CD4-positive, CD25-positive, alpha-beta regulatory T cell (primary cell): ENCODE measurements at regions not wholly inside any gene's neighbourhood (a gene's known extent, or its start where the extent isn't known, plus 50 kb on each side); places are given as distances from the start of the nearest gene placed in this dataset.

Experiments
- ATAC-seq, 2 donors: fragments of 150-1000 bp; cut with Tn5 transposase; one replicate each; pipeline ENCODE4 v1.10.0; 2021; ENCODE audit warnings: low read depth in 2 of 2, moderate number of reproducible peaks in 2 of 2, moderate library complexity in 1 of 2
- DNase-seq, 3 donors: peaks; one replicate each; pipeline versions ENCODE4 v3.0.0 to v3.0.0-alpha.2; 2012 to 2022; ENCODE audit warnings: mixed read lengths in 1 of 3
- H3K27ac ChIP-seq: one replicate; pipeline ENCODE4 v1.7.0; 2013; ENCODE audit warnings: mild to moderate bottlenecking, low read length; ENCODE audit not compliant: insufficient read depth, poor library complexity, severe bottlenecking
- H3K27me3 ChIP-seq: one replicate; pipeline ENCODE4 v1.7.0; 2013; ENCODE audit warnings: low read length; ENCODE audit not compliant: control insufficient read depth, insufficient read depth
- H3K36me3 ChIP-seq: one replicate; pipeline ENCODE4 v1.7.0; 2013; ENCODE audit warnings: mild to moderate bottlenecking, low read length, moderate library complexity; ENCODE audit not compliant: control insufficient read depth, insufficient read depth
- H3K4me1 ChIP-seq: 2 replicates; pipeline ENCODE4 v1.7.0; 2013; ENCODE audit warnings: mild to moderate bottlenecking, low read length; ENCODE audit not compliant: insufficient read depth, control insufficient read depth, poor library complexity, severe bottlenecking
- H3K4me3 ChIP-seq: one replicate; pipeline ENCODE4 v1.7.0; 2013; ENCODE audit warnings: low read depth, mild to moderate bottlenecking, low read length, moderate library complexity
- H3K9me3 ChIP-seq, 2 experiments: 1 replicate in 1 of 2; 2 replicates in 1 of 2; pipeline ENCODE4 v1.7.0; 2013; ENCODE audit warnings: low read length in 2 of 2, mild to moderate bottlenecking in 1 of 2, moderate library complexity in 1 of 2; ENCODE audit not compliant: control insufficient read depth in 2 of 2
- H3K27ac Mint-ChIP-seq, 3 donors: one replicate each; pipeline ENCODE4 v1.8.0; 2020 to 2022; ENCODE audit warnings: mild to moderate bottlenecking in 3 of 3, mixed read lengths in 3 of 3, moderate library complexity in 2 of 3
- H3K27me3 Mint-ChIP-seq: one replicate; pipeline ENCODE4 v1.8.0; 2022; ENCODE audit warnings: mild to moderate bottlenecking, mixed read lengths
- H3K36me3 Mint-ChIP-seq: one replicate; pipeline ENCODE4 v1.8.0; 2020; ENCODE audit warnings: mixed read lengths
- H3K4me1 Mint-ChIP-seq, 4 donors: one replicate each; pipeline ENCODE4 v1.8.0; 2020 to 2022; ENCODE audit warnings: mixed read lengths in 4 of 4, mild to moderate bottlenecking in 1 of 4
- H3K4me3 Mint-ChIP-seq, 4 donors: one replicate each; pipeline ENCODE4 v1.8.0; 2020 to 2022; ENCODE audit warnings: mild to moderate bottlenecking in 4 of 4, mixed read lengths in 4 of 4, moderate library complexity in 3 of 4
- H3K9me3 Mint-ChIP-seq, 7 donors: one replicate each; pipeline ENCODE4 v1.8.0; 2020 to 2022; ENCODE audit warnings: mixed read lengths in 7 of 7, mild to moderate bottlenecking in 3 of 7, moderate library complexity in 2 of 7

- H3K36me3 Mint-ChIP-seq = no peaks in the 10 kb centered on the region
- H3K4me3 ChIP-seq = no peak overlapping the region
- no peaks in the 10 kb centered on the region for H3K4me1 ChIP-seq
- no peak overlapping the region for H3K27ac ChIP-seq
- H3K27me3 Mint-ChIP-seq = no peaks in the 10 kb centered on the region
- DNase-seq = no peak
- no peaks in the 10 kb centered on the region for H3K9me3 ChIP-seq
- H3K9me3 Mint-ChIP-seq = no peaks in the 10 kb centered on the region
- no peak overlapping the region for H3K27ac Mint-ChIP-seq
- no peaks in the 10 kb centered on the region for H3K27me3 ChIP-seq
- H3K36me3 ChIP-seq = no peaks in the 10 kb centered on the region
- no peak for ATAC-seq
- H3K4me1 Mint-ChIP-seq = no peaks in the 10 kb centered on the region
- no peak overlapping the region for H3K4me3 Mint-ChIP-seq
Observed at GRCh38 chr1:222239130-222239529, 308.8 kb downstream of the HHIPL2 start.

- DNase-seq (no peak), ATAC-seq (no peak)
- Histone ChIP-seq H3K9me3 (no peaks in the 10 kb centered on the region), H3K36me3 (no peaks in the 10 kb centered on the region), H3K4me1 (no peaks in the 10 kb centered on the region), H3K4me3 (no peak overlapping the region), H3K27me3 (no peaks in the 10 kb centered on the region), H3K27ac (no peak overlapping the region)
- Mint-ChIP-seq H3K27me3 (no peaks in the 10 kb centered on the region), H3K27ac (no peak overlapping the region), H3K4me3 (no peak overlapping the region), H3K36me3 (no peaks in the 10 kb centered on the region), H3K9me3 (peaks cover 0 to 1% (median 0%) of the 10 kb centered on the region in 7 donors), H3K4me1 (no peaks in the 10 kb centered on the region)
Observed at GRCh38 chr1:222234351-222234750, 313.6 kb downstream of the HHIPL2 start.

- Mint-ChIP-seq H3K9me3 (peaks cover 0 to 4% (median 0%) of the 10 kb centered on the region in 7 donors), H3K36me3 (no peaks in the 10 kb centered on the region), H3K27ac (no peak overlapping the region), H3K27me3 (no peaks in the 10 kb centered on the region), H3K4me1 (no peaks in the 10 kb centered on the region), H3K4me3 (no peak overlapping the region)
- DNase-seq = no peak
- H3K36me3 ChIP-seq = no peaks in the 10 kb centered on the region
- no peak overlapping the region for H3K27ac ChIP-seq
- H3K9me3 ChIP-seq = no peaks in the 10 kb centered on the region
- ATAC-seq = no peak
- no peaks in the 10 kb centered on the region for H3K4me1 ChIP-seq
- no peak overlapping the region for H3K4me3 ChIP-seq
- no peaks in the 10 kb centered on the region for H3K27me3 ChIP-seq
Observed at GRCh38 chr1:222233444-222234158, 314.3 kb downstream of the HHIPL2 start.

GRCh38 chr1:222232842-222233241 is 315.1 kb downstream of the HHIPL2 start:
- H3K36me3 Mint-ChIP-seq = no peaks in the 10 kb centered on the region
- Histone ChIP-seq H3K4me3 (no peak overlapping the region), H3K4me1 (no peaks in the 10 kb centered on the region), H3K9me3 (no peaks in the 10 kb centered on the region), H3K36me3 (no peaks in the 10 kb centered on the region), H3K27ac (no peak overlapping the region), H3K27me3 (no peaks in the 10 kb centered on the region)
- no peaks in the 10 kb centered on the region for H3K27me3 Mint-ChIP-seq
- no peak for ATAC-seq
- peaks cover 0 to 4% (median 0%) of the 10 kb centered on the region in 7 donors for H3K9me3 Mint-ChIP-seq
- no peak overlapping the region for H3K4me3 Mint-ChIP-seq
- DNase-seq = no peak
- no peaks in the 10 kb centered on the region for H3K4me1 Mint-ChIP-seq
- no peak overlapping the region for H3K27ac Mint-ChIP-seq

GRCh38 chr1:222229672-222230312 is 318.1 kb downstream of the HHIPL2 start:
- Histone ChIP-seq H3K27ac (no peak overlapping the region), H3K4me1 (no peaks in the 10 kb centered on the region), H3K27me3 (no peaks in the 10 kb centered on the region), H3K4me3 (no peak overlapping the region), H3K9me3 (no peaks in the 10 kb centered on the region), H3K36me3 (no peaks in the 10 kb centered on the region)
- no peak overlapping the region for H3K4me3 Mint-ChIP-seq
- H3K27me3 Mint-ChIP-seq = no peaks in the 10 kb centered on the region
- no peaks in the 10 kb centered on the region for H3K36me3 Mint-ChIP-seq
- no peak for ATAC-seq
- peaks cover 0 to 6% (median 3%) of the 10 kb centered on the region in 7 donors for H3K9me3 Mint-ChIP-seq
- no peak for DNase-seq
- H3K27ac Mint-ChIP-seq = no peak overlapping the region
- H3K4me1 Mint-ChIP-seq = no peaks in the 10 kb centered on the region

- Histone ChIP-seq H3K9me3 (no peaks in the 10 kb centered on the region), H3K4me1 (no peaks in the 10 kb centered on the region), H3K4me3 (no peak overlapping the region), H3K27me3 (no peaks in the 10 kb centered on the region), H3K36me3 (no peaks in the 10 kb centered on the region), H3K27ac (no peak overlapping the region)
- ATAC-seq (no peak), DNase-seq (no peak)
- no peak overlapping the region for H3K4me3 Mint-ChIP-seq
- no peaks in the 10 kb centered on the region for H3K27me3 Mint-ChIP-seq
- H3K27ac Mint-ChIP-seq = no peak overlapping the region
- no peaks in the 10 kb centered on the region for H3K4me1 Mint-ChIP-seq
- H3K9me3 Mint-ChIP-seq = peaks cover 0 to 6% (median 3%) of the 10 kb centered on the region in 7 donors
- no peaks in the 10 kb centered on the region for H3K36me3 Mint-ChIP-seq
Observed at GRCh38 chr1:222225316-222225691, 322.6 kb downstream of the HHIPL2 start.

- no peak for DNase-seq
Observed at GRCh38 chr1:222224636-222225315, 323.1 kb downstream of the HHIPL2 start.

More at GRCh38 chr1:222224636-222225315, 323.1 kb downstream of the HHIPL2 start:
- Mint-ChIP-seq H3K27ac (no peak overlapping the region), H3K9me3 (peaks cover 0 to 9% (median 3%) of the 10 kb centered on the region in 7 donors), H3K36me3 (no peaks in the 10 kb centered on the region), H3K27me3 (no peaks in the 10 kb centered on the region), H3K4me1 (no peaks in the 10 kb centered on the region), H3K4me3 (no peak overlapping the region)
- no peaks in the 10 kb centered on the region for H3K36me3 ChIP-seq
- no peak overlapping the region for H3K27ac ChIP-seq
- H3K9me3 ChIP-seq = no peaks in the 10 kb centered on the region
- no peaks in the 10 kb centered on the region for H3K27me3 ChIP-seq
- ATAC-seq = no peak
- no peaks in the 10 kb centered on the region for H3K4me1 ChIP-seq
- no peak overlapping the region for H3K4me3 ChIP-seq
